ENCODE measurements at regions not wholly inside any gene's neighbourhood (a gene's known extent, or its start where the extent isn't known, plus 50 kb on each side); places are given as distances from the start of the nearest gene placed in this dataset.

- DNase-seq (peak in 1 of 2 donors; percentile 23), ATAC-seq (peak; percentile 31 to 85 (median 78))
- no peak overlapping the region for H3K4me3 ChIP-seq
- H3K27me3 ChIP-seq = no peaks in the 10 kb centered on the region
- 78% methylated on average over 8 of the region's 8 CpGs for WGBS, 2 donors
- no peaks in the 10 kb centered on the region for H3K36me3 ChIP-seq
- H3K9me3 ChIP-seq = peaks cover 0 to 8% (median 5%) of the 10 kb centered on the region in 11 donors
- H3K4me1 ChIP-seq = peaks cover 0 to 19% (median 8%) of the 10 kb centered on the region in 9 donors
- no peak for TF ChIP-seq CTCF (IDR thresholded peaks at IDR 0.05)
- intact Hi-C loops (cut with DNase I) = loop anchor here in 1 of 10 donors (5.0 to 10.0 kb wide), 2 partner anchors 75 to 188 kb away; partner anchors contain the start of gene LPP
- peak overlapping the region in 9 of 10 donors; percentile 2 to 66 (median 45) for H3K27ac ChIP-seq
Measured at GRCh38 chr3:188077160-188077799, 76.7 kb upstream of the LPP start.

DNA sequence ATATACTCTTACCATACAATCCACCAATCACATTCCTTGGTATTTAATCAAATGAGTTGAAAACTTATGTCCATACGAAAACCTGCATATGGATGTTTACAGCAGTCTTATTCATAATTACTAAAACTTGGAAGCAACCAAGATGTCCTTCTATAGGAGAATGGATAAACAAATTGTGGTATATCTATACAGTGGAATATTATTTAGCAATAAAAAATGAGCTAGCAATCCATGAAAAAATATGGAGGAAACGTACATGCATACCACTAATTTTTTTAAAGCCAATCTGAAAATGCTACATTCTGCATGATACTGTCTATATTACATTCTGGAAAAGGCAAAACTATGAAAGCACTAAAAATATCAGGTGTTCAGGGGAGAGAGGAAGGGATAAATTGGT, 73.9 kb upstream of the LPP start:
- ATAC-seq = no peak
- WGBS, 2 donors = 92 to 98% methylated on average over 2 of the region's 2 CpGs
- no peaks in the 10 kb centered on the region for H3K27me3 ChIP-seq
- H3K27ac ChIP-seq = no peak overlapping the region
- H3K4me1 ChIP-seq = peaks cover 2 to 19% (median 8%) of the 10 kb centered on the region in 9 donors
- intact Hi-C loops (cut with DNase I) = no loop called here
- no peak for TF ChIP-seq CTCF (IDR thresholded peaks at IDR 0.05)
- DNase-seq = no peak
- H3K36me3 ChIP-seq = no peaks in the 10 kb centered on the region
- H3K4me3 ChIP-seq = no peak overlapping the region
- H3K9me3 ChIP-seq = peaks cover 0 to 8% (median 5%) of the 10 kb centered on the region in 11 donors

DNA sequence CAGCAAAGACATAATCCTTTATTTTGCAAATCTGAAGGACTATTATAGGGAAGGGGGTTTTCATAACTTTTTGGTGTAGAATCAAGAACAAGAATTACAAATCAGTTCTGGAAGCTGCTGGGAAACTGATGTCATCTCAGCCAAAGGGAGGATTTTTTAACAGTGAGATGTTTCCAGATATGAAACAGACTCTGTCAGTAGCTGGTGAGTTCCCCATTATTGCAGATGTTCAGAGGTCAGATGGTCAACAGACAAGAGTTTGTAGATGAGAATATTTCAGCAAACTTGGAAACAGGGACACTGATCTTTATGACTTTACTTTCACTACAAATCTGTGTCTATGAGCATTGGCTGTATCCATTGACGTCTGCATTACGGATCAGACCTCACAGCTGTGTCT, 71.9 kb upstream of the LPP start:
- ATAC-seq = peak in 2 of 8 donors; percentile 7 to 42
- peaks cover 0 to 13% (median 0%) of the 10 kb centered on the region in 9 donors for H3K4me1 ChIP-seq
- no peak for DNase-seq
- intact Hi-C loops (cut with DNase I) = no loop called here
- H3K4me3 ChIP-seq = no peak overlapping the region
- TF ChIP-seq CTCF (IDR thresholded peaks at IDR 0.05) = no peak
- peaks cover 0 to 8% (median 5%) of the 10 kb centered on the region in 11 donors for H3K9me3 ChIP-seq
- peak overlapping the region in 8 of 10 donors; percentile 13 to 67 (median 32) for H3K27ac ChIP-seq
- no peaks in the 10 kb centered on the region for H3K27me3 ChIP-seq
- H3K36me3 ChIP-seq = no peaks in the 10 kb centered on the region
- 41 to 44% methylated on average over 2 of the region's 2 CpGs for WGBS, 2 donors

DNA sequence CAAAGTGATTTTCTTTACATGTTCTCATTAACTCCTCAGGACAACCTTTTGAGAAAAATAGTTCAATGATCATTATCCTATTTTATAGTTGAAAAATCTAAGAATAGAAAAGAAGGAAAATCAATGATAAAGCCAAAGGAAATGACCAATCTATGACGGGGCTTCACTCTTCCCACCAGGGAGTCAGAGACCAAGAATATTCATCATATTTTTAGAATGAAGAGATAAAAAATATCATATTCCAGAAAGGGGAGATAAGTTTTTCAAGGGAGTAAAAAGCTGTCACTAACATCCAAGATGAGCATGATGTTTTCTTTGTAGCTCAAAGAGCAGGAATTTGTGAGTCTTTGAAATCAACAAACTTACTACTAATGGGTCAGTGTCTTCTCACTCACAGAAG, 71.5 kb upstream of the LPP start:
- Histone ChIP-seq H3K27me3 (no peaks in the 10 kb centered on the region), H3K9me3 (peaks cover 0 to 8% (median 5%) of the 10 kb centered on the region in 11 donors), H3K36me3 (no peaks in the 10 kb centered on the region), H3K27ac (peak overlapping the region in 6 of 10 donors; percentile 21 to 55 (median 26)), H3K4me3 (no peak overlapping the region), H3K4me1 (peaks cover 0 to 12% (median 0%) of the 10 kb centered on the region in 9 donors)
- TF ChIP-seq CTCF (IDR thresholded peaks at IDR 0.05) = no peak
- peak in 4 of 8 donors; percentile 13 to 59 (median 43) for ATAC-seq
- 38 to 42% methylated on average over 1 of the region's 1 CpG for WGBS, 2 donors
- intact Hi-C loops (cut with DNase I) = no loop called here
- DNase-seq = no peak
